Left renal cortex interstitium (tissue), 4 donors: ENCODE measurements at regions not wholly inside any gene's neighbourhood (a gene's known extent, or its start where the extent isn't known, plus 50 kb on each side); places are given as distances from the start of the nearest gene placed in this dataset.
"Not testable (repeated sequence)": the region's sequence is repeated elsewhere in the genome, so short reads cannot be mapped to it uniquely, and the experiment has no call there.

Experiments
- DNase-seq, 4 donors: peaks; one replicate each; pipeline ENCODE4 v3.0.0-alpha.2; 2013; ENCODE audit warnings: low read depth in 4 of 4, low spot score in 2 of 4, missing footprints in 1 of 4

DNA sequence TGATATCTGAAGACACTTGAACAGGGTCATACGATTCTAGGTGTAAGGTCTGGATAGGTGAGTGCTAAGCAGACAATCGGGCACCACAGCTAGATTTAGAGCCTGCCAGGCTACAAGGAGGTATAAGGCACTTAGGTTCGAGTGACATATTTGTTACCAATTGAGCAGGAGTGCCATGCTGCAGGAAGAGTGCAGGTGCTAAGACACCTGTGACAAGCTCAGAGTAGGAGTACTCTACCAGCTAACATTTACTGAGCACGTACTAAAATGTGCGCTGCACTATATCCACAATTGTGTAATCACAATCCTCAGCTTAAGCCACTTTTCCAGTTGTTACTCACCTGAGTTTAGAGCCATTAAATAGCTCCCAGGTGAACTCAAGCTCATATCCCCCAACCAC lies 227.8 kb upstream of the MOCS1 start:
- DNase-seq = no peak

DNA sequence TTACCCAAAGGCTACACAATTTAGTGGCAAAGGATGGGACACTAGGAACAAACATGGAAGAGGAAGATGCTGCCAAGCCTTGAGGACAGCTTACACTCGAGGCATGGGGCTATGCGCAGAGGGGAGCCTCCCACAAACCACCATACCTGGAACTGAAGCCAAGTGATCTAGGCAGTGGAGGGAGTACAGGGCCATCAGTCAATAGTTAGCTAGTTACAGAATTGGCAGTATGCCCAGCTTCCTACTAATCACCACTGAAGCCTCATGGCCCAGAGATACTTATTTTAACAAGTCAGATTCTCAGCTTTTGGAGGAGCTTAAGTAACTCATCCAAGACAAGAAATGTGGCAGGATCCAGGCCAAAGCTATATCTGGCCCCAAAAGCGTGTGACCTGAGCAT lies 226.6 kb upstream of the MOCS1 start:
- DNase-seq = no peak

DNA sequence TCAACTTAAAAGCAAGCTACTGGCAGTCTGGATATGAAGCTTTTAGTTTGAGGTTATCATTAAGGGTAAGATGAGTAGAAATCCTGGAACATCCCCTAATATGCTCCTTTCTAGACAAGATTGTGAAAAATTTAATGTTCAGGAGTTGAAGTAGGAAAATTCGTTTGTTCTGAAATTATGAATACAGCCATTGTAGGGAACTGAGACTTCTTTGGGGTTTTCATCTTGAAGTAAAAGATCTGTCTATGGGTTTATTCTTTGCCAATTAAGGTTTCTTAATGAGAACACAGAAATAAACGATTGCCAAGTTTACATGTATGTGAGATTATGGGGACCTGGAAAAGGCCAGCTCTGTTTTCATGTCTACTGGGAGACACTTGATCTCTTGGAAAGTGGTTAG lies 225.6 kb upstream of the MOCS1 start:
- no peak for DNase-seq

DNA sequence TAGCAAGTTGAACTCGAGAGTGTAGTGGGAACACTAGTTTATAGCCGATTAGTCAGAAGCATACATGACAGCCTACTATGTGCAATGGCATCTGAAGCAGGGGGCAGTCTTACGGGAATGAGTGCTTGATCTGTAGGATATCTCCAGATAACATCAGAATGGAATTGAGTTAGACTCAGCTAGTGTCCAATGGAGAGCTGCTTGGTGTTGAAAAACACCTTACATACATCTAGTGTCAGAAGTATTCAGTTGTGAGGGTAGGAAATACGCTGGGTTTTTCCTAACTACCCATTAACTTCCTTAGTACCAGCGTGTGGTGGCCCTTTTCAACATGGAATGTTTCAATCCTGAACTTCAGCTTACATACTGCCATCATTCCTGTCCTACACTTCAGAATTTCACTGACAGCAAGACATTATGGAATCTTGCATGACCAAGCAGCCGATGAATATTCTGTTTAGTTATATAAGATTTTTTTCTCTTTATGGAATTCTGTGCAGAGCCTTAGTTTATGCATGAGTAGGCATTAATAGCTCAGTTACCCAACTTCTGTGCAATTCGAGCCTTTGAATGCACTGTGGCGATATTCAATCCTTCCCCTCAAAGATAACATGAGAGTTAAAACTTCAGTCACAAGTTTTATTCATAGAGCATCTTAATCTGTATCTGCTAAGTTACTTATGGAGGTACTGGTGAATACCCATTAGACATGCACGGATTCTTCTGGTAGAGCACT lies 218.6 kb upstream of the MOCS1 start:
- DNase-seq = no peak

DNA sequence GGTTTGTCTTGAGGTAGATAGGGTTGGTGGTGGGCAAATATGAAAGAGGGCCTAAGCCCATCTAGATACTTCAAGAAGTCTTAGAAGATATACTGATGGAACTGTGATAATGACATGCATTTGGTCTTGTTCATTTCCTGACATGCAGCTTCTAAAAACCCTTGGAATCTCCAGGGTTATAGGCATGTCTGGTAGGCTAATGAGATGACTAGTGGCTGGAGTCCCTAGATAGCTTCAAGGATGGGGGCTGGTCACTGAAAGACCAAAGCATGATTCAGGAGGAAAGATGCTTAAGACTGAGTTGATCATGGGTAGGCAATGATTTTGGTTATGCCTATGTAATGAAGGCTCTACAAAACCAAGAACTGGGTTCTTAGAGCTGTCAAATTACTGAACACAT lies 217.9 kb upstream of the MOCS1 start:
- no peak for DNase-seq

DNA sequence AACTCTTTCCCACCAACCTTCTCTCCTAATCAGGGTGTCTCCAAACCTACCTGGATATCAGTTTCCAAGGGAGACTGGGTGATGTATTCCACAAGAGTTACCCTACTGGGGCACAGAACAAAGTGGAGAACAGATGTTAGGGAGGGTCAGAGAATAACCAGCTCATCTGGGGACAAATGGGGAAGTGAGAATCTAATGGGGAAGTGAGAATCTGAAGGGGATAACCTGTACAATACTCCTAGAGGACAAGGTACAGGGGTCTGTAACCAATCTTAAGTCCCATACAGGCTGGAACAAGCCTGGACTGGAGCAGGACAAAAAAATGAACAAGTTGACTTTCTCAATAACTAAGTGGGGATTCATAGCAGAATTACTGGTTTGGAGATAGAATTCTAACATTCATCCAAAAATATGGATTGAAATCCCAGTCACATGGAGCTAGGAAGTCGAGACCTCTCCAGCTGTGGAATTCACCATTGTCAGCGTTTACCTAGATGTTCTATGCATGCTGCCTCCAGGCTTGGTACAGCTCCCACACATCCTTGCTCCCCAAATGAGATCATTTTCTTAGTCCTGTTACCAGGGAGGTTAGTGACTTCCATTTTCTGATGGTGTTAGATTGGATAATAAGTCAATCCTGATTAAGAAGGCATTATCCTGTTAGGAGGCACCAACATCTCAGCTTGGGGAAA lies 214.8 kb upstream of the MOCS1 start:
- no peak for DNase-seq

DNA sequence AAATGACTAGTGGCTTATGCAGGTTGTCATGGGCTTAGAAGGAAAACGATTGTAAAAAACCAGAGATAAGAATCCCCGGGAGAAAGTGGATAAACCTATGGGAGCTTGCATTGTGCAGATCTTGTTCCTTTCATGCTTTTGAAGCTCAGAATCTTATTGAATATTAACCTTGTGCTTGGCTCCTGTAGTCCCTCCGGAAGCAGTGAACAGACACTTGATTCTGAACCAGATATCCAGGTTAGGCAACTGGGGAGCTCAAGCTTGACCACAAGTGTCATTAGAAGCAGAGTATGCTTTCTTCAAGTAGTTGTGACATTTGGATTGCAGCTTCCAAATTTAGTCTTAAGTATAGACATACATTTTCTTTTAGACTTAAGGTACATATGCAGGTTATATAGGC lies 212.6 kb upstream of the MOCS1 start:
- no peak for DNase-seq

DNA sequence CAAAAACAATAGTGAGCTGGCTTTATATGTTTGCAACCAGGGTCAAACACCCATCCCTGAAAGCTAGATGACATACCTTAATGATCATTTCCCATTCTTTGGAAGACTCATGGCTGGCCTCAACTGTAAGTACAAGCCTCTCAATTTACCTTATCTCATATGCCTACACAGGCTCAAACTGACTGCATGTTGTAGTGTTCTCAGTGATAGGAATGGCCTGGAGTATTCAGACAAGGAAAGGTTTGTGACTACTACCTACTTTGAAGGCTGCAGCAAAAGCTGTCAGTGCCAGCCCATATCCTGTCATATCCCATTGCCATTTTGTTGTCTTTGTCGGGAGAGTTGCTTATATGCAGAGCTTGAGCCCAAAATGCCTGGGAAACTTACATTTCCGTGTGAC lies 205.2 kb upstream of the MOCS1 start:
- DNase-seq = no peak

DNA sequence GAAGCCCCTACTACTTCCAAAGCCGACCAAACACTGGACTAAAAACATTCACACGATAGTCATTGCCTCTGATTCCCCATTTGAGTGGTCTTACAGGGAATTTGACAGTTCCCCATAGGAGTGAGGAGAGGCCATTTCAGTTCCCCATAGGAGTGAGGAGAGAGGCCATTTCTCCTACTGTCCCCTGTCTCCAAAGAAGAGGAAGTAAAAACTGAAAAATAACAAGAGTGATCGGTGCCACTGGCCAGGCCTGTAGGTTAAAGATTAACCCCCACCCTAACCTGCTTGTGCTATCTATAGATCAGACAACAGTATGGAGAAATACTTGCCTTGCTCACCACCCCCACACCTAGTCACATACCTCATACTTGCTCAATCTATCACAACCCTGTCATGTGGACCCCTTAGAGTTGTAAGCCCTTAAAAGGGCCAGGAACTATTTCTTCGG lies 204.0 kb upstream of the MOCS1 start:
- no peak for DNase-seq

DNA sequence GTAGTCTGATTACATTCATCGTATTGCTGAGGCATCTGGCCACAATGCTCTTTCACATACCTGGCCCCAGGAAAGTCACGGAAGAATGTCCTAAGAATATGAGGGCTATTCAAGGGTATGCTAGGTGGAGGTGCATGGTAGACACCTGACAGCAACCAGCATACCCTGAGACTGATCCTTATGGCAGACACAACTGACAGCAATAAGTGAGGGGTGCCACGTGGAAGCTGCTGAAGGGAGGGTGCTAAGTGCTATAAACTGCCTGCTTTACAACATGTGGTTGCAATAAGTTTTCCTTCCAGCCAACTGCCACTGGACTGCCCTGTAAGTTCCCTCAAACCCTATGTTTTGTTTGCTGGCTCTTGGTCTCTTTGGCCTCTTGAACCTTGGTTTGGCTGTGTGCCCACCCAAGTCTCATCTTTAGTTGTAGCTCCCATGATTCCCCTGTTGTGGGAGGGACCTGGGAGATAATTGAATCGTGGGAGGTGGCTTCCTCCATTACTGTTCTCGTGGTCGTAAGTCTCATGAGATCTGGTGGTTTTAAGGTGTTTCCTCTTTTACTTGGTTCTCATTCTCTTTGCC lies 201.3 kb upstream of the MOCS1 start:
- no peak for DNase-seq

DNA sequence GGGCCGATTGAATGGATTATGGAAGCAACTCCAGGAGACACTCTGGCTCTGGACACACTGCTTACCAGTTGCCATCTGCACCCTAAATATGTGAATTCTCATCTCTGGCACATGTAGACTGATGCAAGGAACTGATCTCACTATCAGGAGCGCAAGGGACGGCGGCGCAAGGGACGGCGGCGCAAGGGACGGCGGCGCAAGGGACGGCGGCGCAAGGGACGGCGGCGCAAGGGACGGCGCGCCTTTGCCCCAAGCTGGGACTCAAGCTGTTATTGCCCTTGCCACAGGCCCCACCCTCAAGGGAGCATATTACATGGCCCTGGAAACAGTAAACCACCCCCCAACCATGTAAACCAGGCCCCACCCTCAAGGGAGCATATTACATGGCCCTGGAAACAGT lies 199.7 kb upstream of the MOCS1 start:
- DNase-seq = not testable (repeated sequence)

DNA sequence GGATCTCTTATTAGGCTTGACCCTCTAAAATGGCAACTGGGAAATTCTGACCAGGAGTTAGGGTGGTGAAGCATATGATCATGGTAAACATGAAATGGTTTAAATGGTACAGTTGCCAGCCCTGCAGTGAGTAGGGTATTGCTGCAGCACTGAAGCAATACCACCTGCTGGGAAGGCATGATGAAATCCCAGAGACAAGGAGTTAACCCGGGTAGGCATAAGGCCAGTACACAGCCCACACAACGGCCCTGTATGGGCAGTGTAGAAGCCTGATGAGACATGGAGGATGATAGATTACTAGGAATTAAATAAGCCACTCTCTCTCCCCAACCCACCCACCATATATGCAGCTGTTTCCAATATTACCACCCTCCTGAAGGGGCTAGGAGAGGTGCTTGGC lies 197.4 kb upstream of the MOCS1 start:
- DNase-seq = no peak

DNA sequence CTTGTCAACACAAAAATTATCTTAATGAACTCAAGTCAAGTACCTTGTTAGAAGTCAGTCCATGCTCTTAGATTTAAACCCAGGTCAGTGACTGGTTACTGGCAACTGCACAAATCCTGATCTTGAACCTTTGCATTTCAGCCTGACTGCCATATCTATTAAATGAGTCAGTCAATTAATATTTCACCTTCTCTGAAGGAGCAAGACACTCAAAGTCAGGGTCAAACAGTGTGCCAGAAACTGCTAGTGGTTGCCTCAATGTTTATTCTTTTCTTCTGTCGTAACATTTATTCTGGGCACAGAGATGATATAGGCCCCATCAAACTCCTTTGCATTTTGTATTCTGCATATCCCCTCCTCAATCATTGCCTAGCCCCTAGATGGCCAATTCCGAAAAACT lies 193.9 kb upstream of the MOCS1 start:
- no peak for DNase-seq

DNA sequence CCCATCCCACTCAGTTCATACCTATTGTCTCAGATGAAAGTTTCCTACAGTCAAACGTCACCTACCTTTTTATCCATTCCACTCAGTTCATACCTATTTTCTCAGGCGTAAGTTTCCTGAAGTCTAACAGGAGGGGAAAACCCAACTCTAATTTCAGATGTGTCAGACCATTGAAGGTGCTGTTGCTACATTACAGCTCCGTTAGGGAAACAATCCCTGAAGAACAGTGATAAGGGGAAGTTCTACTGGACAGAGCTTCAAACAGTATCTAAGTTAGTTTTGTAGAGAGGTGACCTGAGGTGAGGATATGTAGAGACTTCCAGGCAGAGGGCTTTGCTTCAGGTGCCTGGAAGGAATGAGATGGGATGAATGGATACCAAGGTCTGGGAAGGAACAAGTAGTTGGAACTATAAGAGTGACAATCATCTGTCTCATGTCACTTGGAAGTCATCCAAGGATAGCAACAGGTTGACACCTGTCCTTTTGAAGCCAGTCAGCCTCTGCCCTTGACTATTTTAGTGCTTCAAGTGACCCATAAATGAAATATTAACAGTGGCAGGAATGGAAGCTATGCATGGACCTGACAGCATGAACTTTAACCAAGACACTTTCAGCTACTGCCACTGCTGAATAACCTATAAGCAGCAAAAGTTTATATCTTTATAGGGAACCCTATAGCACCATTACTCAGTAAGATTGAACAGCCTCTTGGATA lies 191.6 kb upstream of the MOCS1 start:
- DNase-seq = no peak

DNA sequence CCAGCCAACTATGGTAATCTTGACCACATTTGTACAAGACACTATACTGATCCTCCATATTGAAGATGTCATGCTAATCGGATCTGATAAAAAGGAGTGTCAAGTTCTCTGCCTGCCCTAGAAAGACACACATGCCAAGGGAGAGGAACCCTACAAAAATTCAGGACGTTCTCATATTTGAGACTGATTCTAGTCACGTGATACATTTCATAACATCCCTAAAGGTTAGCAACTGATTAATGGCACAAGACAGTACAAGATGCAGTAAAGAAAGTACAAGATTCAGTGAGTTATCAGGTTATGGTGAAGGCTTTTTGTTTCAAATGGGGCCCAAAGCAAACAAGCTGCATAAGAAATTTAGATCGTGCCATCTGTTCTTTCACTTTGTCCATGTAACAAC lies 190.7 kb upstream of the MOCS1 start:
- no peak for DNase-seq

DNA sequence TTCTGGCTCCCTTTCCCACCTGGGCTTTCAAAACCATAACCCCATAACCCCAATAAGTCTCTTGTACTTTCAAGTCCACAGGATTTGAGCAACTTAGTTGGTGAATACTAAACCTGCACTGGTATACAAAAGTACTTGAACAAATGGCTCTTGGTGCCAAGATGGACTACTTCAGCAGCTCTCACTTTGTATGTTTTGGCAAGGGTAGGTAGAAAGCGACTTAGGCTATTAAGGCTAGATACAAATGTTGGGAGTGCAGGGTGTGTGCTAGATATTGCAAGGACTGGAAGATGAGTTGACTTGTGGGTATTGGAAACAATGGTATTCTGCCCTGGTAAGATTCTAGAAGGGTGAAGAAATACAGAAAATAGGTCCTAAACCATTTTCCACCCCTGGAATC lies 182.6 kb upstream of the MOCS1 start:
- DNase-seq = no peak

DNA sequence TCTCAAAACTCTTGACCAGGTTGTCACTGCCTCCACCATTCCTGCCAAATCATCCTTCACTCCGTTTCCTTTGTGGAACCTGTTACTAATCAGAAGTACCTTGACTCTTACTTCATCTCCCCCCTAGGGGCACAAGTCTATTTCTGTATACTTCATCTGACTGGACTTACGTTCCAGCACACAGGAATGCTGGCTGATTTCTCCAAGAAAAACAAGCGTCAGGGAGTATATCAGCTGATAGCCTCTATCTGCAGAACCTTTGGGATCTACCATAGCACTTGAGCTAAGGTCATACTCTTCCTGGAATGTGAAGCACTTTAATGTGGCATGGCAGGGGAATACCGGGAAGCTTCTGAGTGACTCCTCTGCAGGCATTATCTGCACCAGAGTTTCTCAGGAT lies 178.1 kb upstream of the MOCS1 start:
- no peak for DNase-seq

DNA sequence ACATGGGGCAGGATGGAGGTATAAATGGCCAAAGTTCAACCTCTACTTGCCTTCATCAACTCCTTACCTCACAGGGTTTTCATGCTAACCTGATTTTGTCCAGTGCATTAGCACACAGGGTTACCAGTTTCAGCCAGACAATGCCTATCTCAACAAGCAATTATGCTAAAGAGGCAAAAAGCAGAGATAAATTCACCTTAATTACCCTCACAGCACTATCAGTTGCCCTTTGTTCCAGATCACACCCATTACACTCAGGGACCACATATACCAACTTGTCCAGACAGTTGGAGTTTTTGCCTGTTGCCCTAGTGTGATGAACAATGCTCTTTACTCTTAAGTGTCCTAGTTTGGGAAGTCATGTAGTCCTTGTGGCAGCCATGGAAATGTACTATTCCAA lies 174.5 kb upstream of the MOCS1 start:
- no peak for DNase-seq

DNA sequence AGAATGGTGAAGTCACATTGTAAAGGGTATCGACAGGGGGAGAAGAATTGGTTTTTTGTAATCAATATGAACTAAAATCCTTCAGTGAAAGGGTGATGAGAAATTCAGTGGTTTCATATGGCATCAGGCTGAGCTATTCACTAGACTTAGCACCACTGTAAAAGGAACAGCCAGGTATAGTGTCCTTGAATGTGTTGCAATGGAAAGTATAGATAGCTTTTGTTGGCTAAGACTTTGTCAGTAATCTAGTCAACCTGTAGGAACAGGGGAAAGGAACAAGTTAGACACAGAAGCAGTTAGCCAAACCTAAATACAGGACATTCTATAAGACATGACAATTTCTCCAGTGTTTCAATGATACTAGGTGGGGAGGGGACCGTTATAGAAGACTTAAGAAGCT lies 172.6 kb upstream of the MOCS1 start:
- no peak for DNase-seq

DNA sequence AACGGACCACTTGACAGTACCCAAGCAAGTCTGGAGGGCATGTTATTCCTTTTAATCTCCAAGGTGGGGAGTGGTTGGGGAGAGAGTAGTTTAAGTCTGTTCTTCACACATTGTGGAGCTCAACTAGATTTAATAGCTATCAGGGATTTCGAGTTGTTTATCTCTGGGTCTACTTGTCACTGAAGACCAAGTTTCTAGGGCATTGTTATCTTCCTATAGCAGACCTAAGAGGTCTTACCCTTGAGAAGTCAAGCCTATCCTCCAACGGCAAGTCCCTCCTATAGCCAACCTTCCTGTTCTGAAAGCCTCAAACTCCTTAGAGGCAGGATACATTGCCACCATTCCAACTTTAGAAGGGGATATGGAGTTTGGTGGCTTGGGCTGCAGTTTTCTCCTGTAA lies 164.5 kb upstream of the MOCS1 start:
- no peak for DNase-seq

DNA sequence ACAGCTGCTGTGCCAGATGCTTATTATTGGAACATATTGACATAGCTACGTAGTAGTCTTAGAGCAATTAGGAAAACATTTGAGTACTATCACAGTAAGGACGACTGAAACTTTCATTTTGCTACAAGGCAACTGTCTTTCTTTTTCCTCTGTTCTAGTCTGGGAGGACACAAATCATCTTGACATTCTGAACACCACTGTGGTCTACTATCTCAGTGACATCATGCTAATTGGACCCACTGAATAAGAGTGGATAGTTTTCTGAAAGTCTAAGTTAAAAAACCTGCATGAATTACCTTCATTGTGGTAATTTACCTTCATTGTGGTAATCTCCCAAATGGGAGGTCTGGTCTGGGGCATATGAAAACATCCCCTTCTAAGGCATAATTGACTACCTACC lies 163.3 kb upstream of the MOCS1 start:
- DNase-seq = no peak
